ENCODE measurements at regions not wholly inside any gene's neighbourhood (a gene's known extent, or its start where the extent isn't known, plus 50 kb on each side); places are given as distances from the start of the nearest gene placed in this dataset.
A peak's percentile ranks its signal among the peaks of the same experiment; 100 is the strongest.

- Histone ChIP-seq H3K4me1 (no peaks in the 10 kb centered on the region), H3K27me3 (no peaks in the 10 kb centered on the region), H3K36me3 (no peaks in the 10 kb centered on the region), H3K27ac (no peak overlapping the region), H3K9me3 (no peaks in the 10 kb centered on the region), H3K4me3 (no peak overlapping the region)
- intact Hi-C loops (cut with DNase I) = loop anchor here (10.0 kb wide), 2 partner anchors 130 to 220 kb away; no protein-coding TSS in a partner anchor
- DNase-seq = no peak
- TF ChIP-seq CTCF (IDR thresholded peaks at IDR 0.05) = no peak
- no peak for ATAC-seq
These were observed 81.7 kb upstream of the FOXP4 start for GRCh38 chr6:41464481-41464880.

- no peak for TF ChIP-seq CTCF (IDR thresholded peaks at IDR 0.05)
- intact Hi-C loops (cut with DNase I) = loop anchor here (10.0 kb wide), 2 partner anchors 128 to 218 kb away; no protein-coding TSS in a partner anchor
- ATAC-seq = no peak
- Histone ChIP-seq H3K36me3 (no peaks in the 10 kb centered on the region), H3K9me3 (no peaks in the 10 kb centered on the region), H3K4me3 (no peak overlapping the region), H3K27ac (no peak overlapping the region), H3K27me3 (peaks cover 14% of the 10 kb centered on the region), H3K4me1 (peaks cover 3% of the 10 kb centered on the region)
- no peak for DNase-seq
These were observed 79.7 kb upstream of the FOXP4 start for GRCh38 chr6:41466437-41466990.

- ATAC-seq (no peak), DNase-seq (no peak)
- peaks cover 3% of the 10 kb centered on the region for H3K4me1 ChIP-seq
- no peak overlapping the region for H3K4me3 ChIP-seq
- no peak for TF ChIP-seq CTCF (IDR thresholded peaks at IDR 0.05)
- no peak overlapping the region for H3K27ac ChIP-seq
- intact Hi-C loops (cut with DNase I) = loop anchor here (10.0 kb wide), 2 partner anchors 128 to 218 kb away; no protein-coding TSS in a partner anchor
- H3K36me3 ChIP-seq = no peaks in the 10 kb centered on the region
- H3K9me3 ChIP-seq = no peaks in the 10 kb centered on the region
- peaks cover 14% of the 10 kb centered on the region for H3K27me3 ChIP-seq
These were observed 79.1 kb upstream of the FOXP4 start for GRCh38 chr6:41467061-41467460.

GRCh38 chr6:41467627-41468404 is 78.4 kb upstream of the FOXP4 start:
- no peak for TF ChIP-seq CTCF (IDR thresholded peaks at IDR 0.05)
- DNase-seq (peak; percentile 53), ATAC-seq (no peak)
- intact Hi-C loops (cut with DNase I) = loop anchor here (10.0 kb wide), 2 partner anchors 127 to 217 kb away; no protein-coding TSS in a partner anchor
- Histone ChIP-seq H3K9me3 (no peaks in the 10 kb centered on the region), H3K4me3 (no peak overlapping the region), H3K27ac (no peak overlapping the region), H3K4me1 (peaks cover 3% of the 10 kb centered on the region), H3K27me3 (peaks cover 14% of the 10 kb centered on the region), H3K36me3 (no peaks in the 10 kb centered on the region)

GRCh38 chr6:41469156-41470028 is 76.8 kb upstream of the FOXP4 start:
- DNase-seq (peak; percentile 31), ATAC-seq (no peak)
- no peak for TF ChIP-seq CTCF (IDR thresholded peaks at IDR 0.05)
- Histone ChIP-seq H3K27ac (no peak overlapping the region), H3K36me3 (no peaks in the 10 kb centered on the region), H3K9me3 (no peaks in the 10 kb centered on the region), H3K4me1 (peaks cover 3% of the 10 kb centered on the region), H3K4me3 (peak overlapping the region; percentile 35), H3K27me3 (peaks cover 14% of the 10 kb centered on the region)
- intact Hi-C loops (cut with DNase I) = loop anchor here (10.0 kb wide), 2 partner anchors 125 to 215 kb away; no protein-coding TSS in a partner anchor
